ENCODE measurements at regions not wholly inside any gene's neighbourhood (a gene's known extent, or its start where the extent isn't known, plus 50 kb on each side); places are given as distances from the start of the nearest gene placed in this dataset.
"Not testable (repeated sequence)": the region's sequence is repeated elsewhere in the genome, so short reads cannot be mapped to it uniquely, and the experiment has no call there.

DNA sequence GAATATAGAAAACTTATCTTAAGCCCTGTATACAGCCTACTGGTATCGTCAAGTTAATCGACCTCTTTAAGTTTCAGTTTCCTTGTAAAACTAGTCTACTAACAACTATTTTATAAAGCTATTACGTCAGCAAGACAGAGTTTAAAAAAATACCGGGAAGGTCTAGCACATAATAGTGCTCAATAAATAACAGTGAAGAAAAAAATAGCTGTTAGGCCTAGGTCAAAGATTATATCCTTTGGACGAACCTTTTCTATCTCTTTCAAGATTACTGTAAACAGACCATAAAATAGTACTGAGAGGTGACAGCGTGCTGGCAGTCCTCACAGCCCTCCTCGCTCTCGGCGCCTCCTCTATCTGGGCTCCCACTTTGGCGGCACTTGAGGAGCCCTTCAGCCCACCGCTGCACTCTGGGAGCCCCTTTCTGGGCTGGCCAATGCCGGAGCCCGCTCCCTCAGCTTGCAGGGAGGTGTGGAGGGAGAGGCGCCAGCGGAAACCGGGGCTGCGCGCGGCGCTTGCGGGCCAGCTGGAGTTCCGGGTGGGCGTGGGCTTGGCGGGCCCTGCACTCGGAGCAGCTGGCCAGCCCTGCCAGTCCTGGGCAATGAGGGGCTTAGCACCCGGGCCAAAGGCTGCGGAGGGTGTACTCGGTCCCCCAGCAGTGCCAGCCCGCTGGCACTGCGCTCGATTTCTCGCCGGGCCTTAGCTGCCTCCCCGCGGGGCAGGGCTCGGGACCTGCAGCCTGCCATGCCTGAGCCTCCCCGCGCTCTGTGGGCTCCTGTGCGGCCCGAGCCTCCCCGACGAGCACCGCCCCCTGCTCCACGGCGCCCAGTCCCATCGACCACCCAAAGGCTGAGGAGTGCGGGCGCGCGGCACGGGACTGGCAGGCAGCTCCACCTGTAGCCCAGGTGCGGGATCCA, 119.1 kb upstream of the HSF2 start:
- not testable (repeated sequence) for DNase-seq (ENCODE audit: low spot score)

DNA sequence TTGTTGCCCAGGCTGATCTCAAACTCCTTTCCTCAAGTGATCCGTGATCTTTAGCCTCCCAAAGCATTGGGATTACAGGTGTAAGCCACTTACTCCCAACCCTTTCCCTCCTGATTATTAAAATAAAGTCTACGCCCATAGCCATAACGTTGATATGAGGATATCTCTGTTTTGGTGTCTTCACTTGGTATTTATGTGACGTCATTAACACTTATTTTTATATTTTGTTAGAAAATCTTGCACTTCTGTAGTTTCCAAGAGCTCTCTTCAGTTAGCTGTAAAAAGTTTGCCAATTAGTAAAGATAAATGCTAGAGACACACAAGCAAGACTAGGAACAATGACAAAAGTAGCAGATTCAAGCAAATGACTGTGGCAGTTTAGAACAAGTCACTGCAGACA, 115.6 kb upstream of the HSF2 start:
- no peak for DNase-seq (ENCODE audit: low spot score)

DNA sequence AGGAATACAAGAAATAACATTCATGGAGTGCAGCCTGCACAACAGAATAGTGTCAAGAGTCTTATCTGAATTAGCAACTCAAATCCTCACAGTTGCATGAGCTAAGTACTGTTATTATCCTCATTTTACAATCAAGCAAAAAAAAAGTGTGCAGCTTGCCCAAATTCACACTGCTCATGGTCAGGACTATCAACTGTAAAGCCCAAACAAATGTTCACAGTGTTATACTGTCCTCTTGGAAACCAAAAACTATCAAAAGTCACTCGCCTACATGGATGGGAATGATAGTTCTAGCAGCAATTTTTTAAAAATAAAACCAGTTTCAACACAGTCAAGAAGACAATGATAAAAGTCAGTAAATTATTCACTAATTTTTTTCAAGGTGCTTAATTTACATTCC, 114.6 kb upstream of the HSF2 start:
- DNase-seq (ENCODE audit: low spot score), result no peak

GRCh38 chr6:122285292-122285913, 114.0 kb upstream of the HSF2 start:
- DNase-seq (ENCODE audit: low spot score), result no peak

DNA sequence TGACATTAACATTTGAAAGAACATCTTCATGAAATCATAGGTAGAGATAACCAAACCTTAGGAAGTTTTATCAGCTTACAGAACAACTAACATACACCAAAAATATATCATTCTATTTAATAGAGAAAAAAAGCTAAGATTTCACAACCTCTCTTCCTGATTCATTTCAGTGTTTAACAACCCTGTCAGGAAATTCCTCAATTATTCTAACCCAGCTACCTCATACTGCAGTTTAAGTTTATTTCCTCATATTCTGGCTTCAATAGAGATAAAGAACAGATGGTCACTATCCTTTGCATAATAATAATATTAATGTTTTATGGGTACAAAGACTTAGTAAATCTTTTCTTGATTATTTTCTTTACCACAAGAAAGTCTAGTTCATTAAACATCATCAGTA, 112.9 kb upstream of the HSF2 start:
- DNase-seq (ENCODE audit: low spot score), result no peak

- DNase-seq (ENCODE audit: low spot score), result no peak
Observed at GRCh38 chr6:122289762-122290539, 109.5 kb upstream of the HSF2 start.

DNA sequence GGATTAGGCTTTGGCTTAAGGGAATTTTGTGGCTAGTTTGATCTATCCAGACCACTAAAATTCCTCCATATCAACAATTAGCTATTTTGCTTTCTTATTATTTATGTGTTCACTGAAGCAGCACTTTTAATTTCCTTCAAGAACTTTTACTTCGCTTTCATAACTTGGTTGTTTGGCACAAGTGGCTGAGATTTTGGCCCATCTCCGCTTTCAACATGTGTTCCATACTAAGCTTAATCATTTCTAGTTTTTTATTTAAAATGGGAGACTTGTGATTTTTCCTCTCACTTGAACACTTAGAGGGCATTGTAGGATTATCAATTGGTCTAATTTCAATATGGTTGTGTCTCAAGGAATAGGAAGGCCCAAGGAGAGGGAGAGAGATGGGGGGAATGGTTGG, 102.4 kb upstream of the HSF2 start:
- DNase-seq (ENCODE audit: low spot score), result no peak

DNA sequence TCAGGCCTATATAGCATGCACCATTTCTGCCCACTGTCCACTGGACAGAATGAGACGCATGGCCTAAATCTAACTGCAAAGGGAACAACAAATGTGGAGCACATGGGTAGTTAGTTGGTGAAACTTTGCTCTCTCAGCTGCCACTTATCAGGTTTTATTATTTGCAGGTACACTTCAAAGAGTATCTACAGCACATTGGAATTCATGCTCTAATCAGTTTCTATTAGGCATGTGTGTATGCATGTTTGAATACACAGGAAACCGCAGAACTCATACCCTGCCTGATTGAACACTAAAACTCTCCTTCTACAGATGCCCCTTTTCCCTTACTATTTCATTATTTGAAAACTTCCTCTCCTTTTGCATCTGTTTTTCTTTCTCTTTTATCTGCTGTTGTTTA, 97.4 kb upstream of the HSF2 start:
- no peak for DNase-seq (ENCODE audit: low spot score)

DNA sequence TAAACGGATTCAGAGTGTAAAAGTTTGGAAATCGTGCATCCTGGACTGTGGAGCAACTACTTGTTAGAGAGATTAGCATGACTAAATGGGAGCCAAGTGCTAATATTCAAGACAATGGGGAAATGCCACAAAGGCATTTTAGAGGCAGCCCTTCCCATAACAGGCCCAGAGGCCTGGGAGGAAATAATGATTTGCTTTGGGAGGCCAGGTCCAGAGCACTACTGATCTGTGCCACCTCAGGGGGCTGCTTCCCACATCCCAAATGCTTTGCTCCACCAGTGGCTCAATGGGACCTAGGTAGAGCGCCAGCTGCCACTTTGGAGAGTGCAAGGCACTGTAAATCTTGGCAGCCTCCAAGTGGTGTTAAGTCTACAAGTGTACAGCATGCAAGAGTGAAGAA, 91.9 kb upstream of the HSF2 start:
- no peak for DNase-seq (ENCODE audit: low spot score)

GRCh38 chr6:122308074-122308473, 91.4 kb upstream of the HSF2 start:
- DNase-seq (ENCODE audit: low spot score), result no peak

- no peak for DNase-seq (ENCODE audit: low spot score)
Observed at GRCh38 chr6:122315842-122316241, 83.6 kb upstream of the HSF2 start.

- DNase-seq (ENCODE audit: low spot score), result no peak
Observed at GRCh38 chr6:122322824-122323223, 76.6 kb upstream of the HSF2 start.

- DNase-seq (ENCODE audit: low spot score), result no peak
Observed at GRCh38 chr6:122323361-122323760, 76.1 kb upstream of the HSF2 start.

DNA sequence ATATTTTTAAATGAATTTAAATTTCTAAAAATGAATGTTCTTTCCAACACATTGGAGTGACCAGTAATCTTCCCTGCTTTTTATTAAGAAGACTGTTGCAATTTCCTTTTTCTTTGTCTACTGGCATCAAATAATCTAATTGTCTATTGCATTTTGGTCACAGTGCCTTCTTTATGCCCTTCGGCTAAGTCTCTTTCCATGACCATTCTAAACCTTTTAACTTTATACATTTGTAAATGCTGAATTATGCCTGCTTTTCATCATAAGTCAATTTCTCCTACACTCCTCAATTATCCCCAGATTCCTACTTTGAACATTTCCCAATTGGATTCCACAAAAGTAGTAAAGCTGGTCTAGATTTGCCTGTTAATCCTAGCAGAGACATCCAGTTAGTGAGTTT, 69.1 kb upstream of the HSF2 start:
- no peak for DNase-seq (ENCODE audit: low spot score)

GRCh38 chr6:122337645-122338044, 61.8 kb upstream of the HSF2 start:
- DNase-seq (ENCODE audit: low spot score), result no peak

- no peak for DNase-seq (ENCODE audit: low spot score)
Observed at GRCh38 chr6:122339661-122340060, 59.8 kb upstream of the HSF2 start.

- DNase-seq (ENCODE audit: low spot score), result no peak
Observed at GRCh38 chr6:122347280-122347679, 52.2 kb upstream of the HSF2 start.

- DNase-seq (ENCODE audit: low spot score), result no peak
Observed at GRCh38 chr6:122347751-122348150, 51.7 kb upstream of the HSF2 start.

Data from activated CD4-positive, alpha-beta T cell treated with anti-CD3 and anti-CD28 coated beads, Interleukin-2, Interleukin-4, amounts not matched to agents 100 ng/mL and 50 ng/mL, durations not matched to agents 16 hours and 8 hours (primary cell).